ENCODE measurements at regions not wholly inside any gene's neighbourhood (a gene's known extent, or its start where the extent isn't known, plus 50 kb on each side); places are given as distances from the start of the nearest gene placed in this dataset.

- TF ChIP-seq CTCF (IDR thresholded peaks at IDR 0.05; ENCODE audit: insufficient read depth, low read length, poor library complexity, severe bottlenecking) = no peak
- DNase-seq (ENCODE audit: extremely low read depth, insufficient read length) = no peak
- no peaks in the 10 kb centered on the region for H3K36me3 ChIP-seq (ENCODE audit: control insufficient read depth, insufficient read depth, low read length)
- no peak overlapping the region for H3K4me3 ChIP-seq (replicated peaks; ENCODE audit: low read depth, low read length)
- H3K27me3 ChIP-seq (replicated peaks; ENCODE audit: control insufficient read depth, insufficient read depth, low read length) = no peaks in the 10 kb centered on the region
These were observed 289.2 kb upstream of the PTGER4 start for GRCh38 chr5:40390281-40391149.

DNA sequence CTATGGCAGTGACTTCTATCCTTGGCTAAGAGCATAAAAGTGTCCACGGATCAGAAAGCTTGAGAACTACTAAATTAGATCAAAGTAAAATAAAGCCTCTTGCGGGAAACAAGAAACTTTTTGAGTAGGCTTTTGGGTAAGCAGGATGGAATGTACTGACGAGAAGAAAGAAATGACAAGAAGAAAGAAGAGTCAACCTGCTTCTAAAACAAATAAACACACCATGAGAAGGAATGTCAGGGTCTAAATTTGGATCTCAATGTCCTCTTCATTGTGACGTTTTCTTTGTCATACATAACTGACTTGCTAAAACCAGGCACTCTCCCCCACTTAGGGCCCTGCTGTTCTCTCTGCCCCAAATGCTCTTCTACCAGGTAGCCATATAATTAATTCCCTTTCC lies 290.1 kb upstream of the PTGER4 start:
- no peak for DNase-seq (ENCODE audit: extremely low read depth, insufficient read length)
- Histone ChIP-seq H3K4me3 (replicated peaks; ENCODE audit: low read depth, low read length) (no peak overlapping the region), H3K36me3 (ENCODE audit: control insufficient read depth, insufficient read depth, low read length) (no peaks in the 10 kb centered on the region), H3K27me3 (replicated peaks; ENCODE audit: control insufficient read depth, insufficient read depth, low read length) (no peaks in the 10 kb centered on the region)
- no peak for TF ChIP-seq CTCF (IDR thresholded peaks at IDR 0.05; ENCODE audit: insufficient read depth, low read length, poor library complexity, severe bottlenecking)

DNA sequence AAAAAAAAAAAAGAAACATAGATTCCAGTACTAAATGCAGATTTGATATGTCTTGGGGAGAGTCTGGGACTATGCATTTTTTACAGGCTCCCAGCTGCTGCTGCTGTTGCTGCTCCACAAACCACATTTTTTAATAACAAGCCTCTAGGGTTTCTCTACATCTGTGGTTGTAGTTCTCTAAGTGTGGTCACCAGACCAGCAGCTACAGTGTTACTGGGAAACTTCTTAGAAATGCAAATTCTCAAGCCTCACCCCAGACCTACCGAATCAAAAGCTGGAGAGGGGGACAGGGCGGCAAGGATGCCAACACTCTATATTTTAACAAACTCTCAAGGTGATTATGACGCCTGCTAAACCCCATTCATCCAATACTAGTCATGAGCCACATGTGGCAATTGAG lies 293.4 kb upstream of the PTGER4 start:
- no peak for TF ChIP-seq CTCF (IDR thresholded peaks at IDR 0.05; ENCODE audit: insufficient read depth, low read length, poor library complexity, severe bottlenecking)
- H3K4me3 ChIP-seq (replicated peaks; ENCODE audit: low read depth, low read length) = no peak overlapping the region
- DNase-seq (ENCODE audit: extremely low read depth, insufficient read length) = peak; percentile 39
- H3K36me3 ChIP-seq (ENCODE audit: control insufficient read depth, insufficient read depth, low read length) = no peaks in the 10 kb centered on the region
- H3K27me3 ChIP-seq (replicated peaks; ENCODE audit: control insufficient read depth, insufficient read depth, low read length) = no peaks in the 10 kb centered on the region

GRCh38 chr5:40385544-40385943 lies 294.2 kb upstream of the PTGER4 start:
- no peak for TF ChIP-seq CTCF (IDR thresholded peaks at IDR 0.05; ENCODE audit: insufficient read depth, low read length, poor library complexity, severe bottlenecking)
- Histone ChIP-seq H3K27me3 (replicated peaks; ENCODE audit: control insufficient read depth, insufficient read depth, low read length) (no peaks in the 10 kb centered on the region), H3K36me3 (ENCODE audit: control insufficient read depth, insufficient read depth, low read length) (no peaks in the 10 kb centered on the region), H3K4me3 (replicated peaks; ENCODE audit: low read depth, low read length) (no peak overlapping the region)
- no peak for DNase-seq (ENCODE audit: extremely low read depth, insufficient read length)

GRCh38 chr5:40384782-40385390 lies 294.8 kb upstream of the PTGER4 start:
- DNase-seq (ENCODE audit: extremely low read depth, insufficient read length) = no peak
- no peak overlapping the region for H3K4me3 ChIP-seq (replicated peaks; ENCODE audit: low read depth, low read length)
- H3K27me3 ChIP-seq (replicated peaks; ENCODE audit: control insufficient read depth, insufficient read depth, low read length) = no peaks in the 10 kb centered on the region
- no peak for TF ChIP-seq CTCF (IDR thresholded peaks at IDR 0.05; ENCODE audit: insufficient read depth, low read length, poor library complexity, severe bottlenecking)
- no peaks in the 10 kb centered on the region for H3K36me3 ChIP-seq (ENCODE audit: control insufficient read depth, insufficient read depth, low read length)
